ENCODE measurements at regions not wholly inside any gene's neighbourhood (a gene's known extent, or its start where the extent isn't known, plus 50 kb on each side); places are given as distances from the start of the nearest gene placed in this dataset.

DNA sequence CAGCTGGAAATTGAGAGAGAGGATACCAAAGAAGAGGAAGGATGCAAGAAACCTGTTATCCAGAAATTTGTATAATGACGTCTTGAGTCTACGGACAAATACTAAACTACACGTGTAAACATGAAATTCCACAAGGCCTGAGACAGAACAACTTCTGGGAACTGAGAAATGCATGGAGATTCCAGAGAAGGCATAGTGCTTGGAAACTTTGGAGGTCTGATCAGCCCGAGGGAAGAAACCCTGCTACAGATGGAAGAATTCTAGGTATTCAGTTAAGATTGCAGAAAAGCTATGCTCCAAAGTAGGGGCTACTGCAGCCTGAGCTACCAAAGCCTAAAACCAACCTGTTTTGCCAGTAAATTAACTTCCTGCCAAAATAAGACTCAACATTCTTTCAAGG is 120.4 kb downstream of the PDCL3 start:
- Histone ChIP-seq H3K9me3 (ENCODE audit: control extremely low read depth in 1 of 3, control insufficient read depth in 2 of 3, insufficient read depth in 1 of 3, low read length in 2 of 3) (no peaks in the 10 kb centered on the region), H2AFZ (ENCODE audit: insufficient read depth, low read depth, low read length, poor library complexity, severe bottlenecking) (no peak overlapping the region), H3K36me3 (replicated peaks in 1 of 2; ENCODE audit: control extremely low read depth in 1 of 2, control insufficient read depth in 1 of 2, extremely low read depth in 1 of 2, insufficient read depth in 2 of 2, low read length in 1 of 2) (no peaks in the 10 kb centered on the region), H3K4me2 (replicated peaks; ENCODE audit: low read depth, low read length, poor library complexity, severe bottlenecking) (no peak overlapping the region), H3K9ac (ENCODE audit: low read length) (no peak overlapping the region), H4K20me1 (ENCODE audit: control insufficient read depth, insufficient read depth, low read length, poor library complexity, severe bottlenecking) (no peaks in the 10 kb centered on the region), H3K27ac (ENCODE audit: low read length in 2 of 2) (no peak overlapping the region), H3K4me3 (ENCODE audit: control extremely low read depth in 1 of 5, extremely low read depth in 1 of 5, insufficient read depth in 1 of 5, low read depth in 2 of 5, low read length in 4 of 5) (no peak overlapping the region), H3K27me3 (replicated peaks in 1 of 4; ENCODE audit: control extremely low read depth in 1 of 4, control insufficient read depth in 3 of 4, insufficient read depth in 4 of 4, low read length in 3 of 4) (peaks cover 0 to 7% (median 3%) of the 10 kb centered on the region in 4 experiments), H3K79me2 (ENCODE audit: control insufficient read depth, insufficient read depth, low read length) (no peaks in the 10 kb centered on the region), H3K4me1 (ENCODE audit: control insufficient read depth in 2 of 2, insufficient read depth in 2 of 2, low read length in 2 of 2) (no peaks in the 10 kb centered on the region)
- POLR2A ChIA-PET, result no interaction called here
- no peaks in the 10 kb centered on the region for H3K9me3 Mint-ChIP-seq (ENCODE audit: insufficient read depth)
- intact Hi-C loops (cut with micrococcal nuclease), result no loop called here
- TF ChIP-seq EZH2 (IDR thresholded peaks at IDR 0.05; ENCODE audit: borderline replicate concordance, insufficient read depth, low read depth, low read length, poor library complexity, severe bottlenecking) (no peak), CTCF (IDR thresholded peaks at IDR 0.05) (no peak)
- ATAC-seq (ENCODE audit: low read depth) (no peak), DNase-seq (no peak)
- WGBS (ENCODE audit: insufficient coverage), result 100% methylated on average over 2 of the region's 4 CpGs
- no peak overlapping the region for H3K4me3 Mint-ChIP-seq
- H3K27ac Mint-ChIP-seq, result no peak overlapping the region
- no peaks in the 10 kb centered on the region for H3K4me1 Mint-ChIP-seq
- CTCF ChIA-PET, result no interaction called here
- H3K27me3 Mint-ChIP-seq, result peaks cover 37% of the 10 kb centered on the region

GRCh38 chr2:100691846-100692245 is 128.1 kb upstream of the NPAS2 start:
- Mint-ChIP-seq H3K27ac (no peak overlapping the region), H3K27me3 (peaks cover 29% of the 10 kb centered on the region), H3K9me3 (ENCODE audit: insufficient read depth) (peaks cover 4% of the 10 kb centered on the region), H3K4me3 (no peak overlapping the region), H3K4me1 (no peaks in the 10 kb centered on the region)
- DNase-seq (no peak), ATAC-seq (ENCODE audit: low read depth) (no peak)
- intact Hi-C loops (cut with micrococcal nuclease), result no loop called here
- 75% methylated on average over 1 of the region's 3 CpGs for WGBS (ENCODE audit: insufficient coverage)
- Histone ChIP-seq H3K4me2 (replicated peaks; ENCODE audit: low read depth, low read length, poor library complexity, severe bottlenecking) (no peak overlapping the region), H3K4me1 (ENCODE audit: control insufficient read depth in 2 of 2, insufficient read depth in 2 of 2, low read length in 2 of 2) (no peaks in the 10 kb centered on the region), H3K9ac (ENCODE audit: low read length) (no peak overlapping the region), H3K79me2 (ENCODE audit: control insufficient read depth, insufficient read depth, low read length) (no peaks in the 10 kb centered on the region), H4K20me1 (ENCODE audit: control insufficient read depth, insufficient read depth, low read length, poor library complexity, severe bottlenecking) (no peaks in the 10 kb centered on the region), H3K27me3 (replicated peaks in 1 of 4; ENCODE audit: control extremely low read depth in 1 of 4, control insufficient read depth in 3 of 4, insufficient read depth in 4 of 4, low read length in 3 of 4) (peaks cover 0 to 13% (median 3%) of the 10 kb centered on the region in 4 experiments), H3K4me3 (ENCODE audit: control extremely low read depth in 1 of 5, extremely low read depth in 1 of 5, insufficient read depth in 1 of 5, low read depth in 2 of 5, low read length in 4 of 5) (no peak overlapping the region), H3K36me3 (replicated peaks in 1 of 2; ENCODE audit: control extremely low read depth in 1 of 2, control insufficient read depth in 1 of 2, extremely low read depth in 1 of 2, insufficient read depth in 2 of 2, low read length in 1 of 2) (no peaks in the 10 kb centered on the region), H3K9me3 (ENCODE audit: control extremely low read depth in 1 of 3, control insufficient read depth in 2 of 3, insufficient read depth in 1 of 3, low read length in 2 of 3) (peaks cover 1 to 12% (median 1%) of the 10 kb centered on the region in 3 donors), H3K27ac (ENCODE audit: low read length in 2 of 2) (no peak overlapping the region), H2AFZ (ENCODE audit: insufficient read depth, low read depth, low read length, poor library complexity, severe bottlenecking) (no peak overlapping the region)
- ChIA-PET POLR2A (no interaction called here), CTCF (no interaction called here)
- no peak for TF ChIP-seq CTCF (IDR thresholded peaks at IDR 0.05)
- no peak for TF ChIP-seq EZH2 (IDR thresholded peaks at IDR 0.05; ENCODE audit: borderline replicate concordance, insufficient read depth, low read depth, low read length, poor library complexity, severe bottlenecking)
